Astrocyte (in vitro differentiated cells and primary cell): ENCODE measurements at regions not wholly inside any gene's neighbourhood (a gene's known extent, or its start where the extent isn't known, plus 50 kb on each side); places are given as distances from the start of the nearest gene placed in this dataset.

Experiments used
- EZH2 ChIP-seq: IDR thresholded peaks from 2 replicates; pipeline ENCODE4 v1.6.1; 2012; ENCODE audit warnings: mild to moderate bottlenecking, low read length, inconsistent platforms; ENCODE audit not compliant: insufficient read depth
- TF ChIP-seq, protein P1 (sequence below): IDR thresholded peaks from 2 replicates; pipeline ENCODE4 v1.5.1; 2011; ENCODE audit warnings: low read depth, mild to moderate bottlenecking, inconsistent platforms, low read length, moderate library complexity; ENCODE audit not compliant: insufficient read depth

DNA sequence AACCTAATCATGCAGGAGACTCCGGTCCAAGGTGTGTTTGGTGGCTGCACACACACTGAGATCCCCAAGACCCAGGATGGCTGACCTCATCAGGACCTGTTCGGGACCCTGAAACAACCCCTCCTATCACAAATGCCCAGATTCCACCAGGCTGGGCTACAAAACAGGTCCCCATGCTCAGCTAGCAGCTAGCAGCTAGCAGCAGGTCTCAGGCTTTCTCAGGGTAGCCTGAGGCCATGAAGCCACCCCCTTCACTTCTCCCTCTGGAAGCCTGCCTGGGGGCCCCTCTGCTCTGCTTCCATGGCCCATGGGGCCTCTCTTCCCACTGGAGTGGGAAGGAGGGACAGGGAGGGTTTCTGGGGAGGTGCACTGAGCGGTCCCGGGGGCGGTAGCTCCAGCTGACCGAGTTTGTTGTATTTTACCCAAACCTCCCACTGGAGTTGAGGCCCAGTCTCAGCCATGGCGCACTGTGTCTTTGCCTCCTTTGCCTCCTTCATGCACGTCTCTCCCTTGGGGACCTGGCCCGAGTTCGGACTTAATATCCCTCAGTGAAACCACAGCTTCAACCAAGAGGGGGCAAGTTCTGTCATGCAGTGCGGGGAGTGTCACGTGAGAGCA lies 95.1 kb upstream of the GPR26 start:
- TF ChIP-seq, protein P1, sequence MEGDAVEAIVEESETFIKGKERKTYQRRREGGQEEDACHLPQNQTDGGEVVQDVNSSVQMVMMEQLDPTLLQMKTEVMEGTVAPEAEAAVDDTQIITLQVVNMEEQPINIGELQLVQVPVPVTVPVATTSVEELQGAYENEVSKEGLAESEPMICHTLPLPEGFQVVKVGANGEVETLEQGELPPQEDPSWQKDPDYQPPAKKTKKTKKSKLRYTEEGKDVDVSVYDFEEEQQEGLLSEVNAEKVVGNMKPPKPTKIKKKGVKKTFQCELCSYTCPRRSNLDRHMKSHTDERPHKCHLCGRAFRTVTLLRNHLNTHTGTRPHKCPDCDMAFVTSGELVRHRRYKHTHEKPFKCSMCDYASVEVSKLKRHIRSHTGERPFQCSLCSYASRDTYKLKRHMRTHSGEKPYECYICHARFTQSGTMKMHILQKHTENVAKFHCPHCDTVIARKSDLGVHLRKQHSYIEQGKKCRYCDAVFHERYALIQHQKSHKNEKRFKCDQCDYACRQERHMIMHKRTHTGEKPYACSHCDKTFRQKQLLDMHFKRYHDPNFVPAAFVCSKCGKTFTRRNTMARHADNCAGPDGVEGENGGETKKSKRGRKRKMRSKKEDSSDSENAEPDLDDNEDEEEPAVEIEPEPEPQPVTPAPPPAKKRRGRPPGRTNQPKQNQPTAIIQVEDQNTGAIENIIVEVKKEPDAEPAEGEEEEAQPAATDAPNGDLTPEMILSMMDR, result no peak
- no peak for TF ChIP-seq EZH2
